ENCODE measurements at regions not wholly inside any gene's neighbourhood (a gene's known extent, or its start where the extent isn't known, plus 50 kb on each side); places are given as distances from the start of the nearest gene placed in this dataset.
"Not testable (repeated sequence)": the region's sequence is repeated elsewhere in the genome, so short reads cannot be mapped to it uniquely, and the experiment has no call there.

- DNase-seq (ENCODE audit: low read depth, low spot score) = no peak
Observed at GRCh38 chr12:30357766-30358490, 337.7 kb downstream of the IPO8 start.

- DNase-seq (ENCODE audit: low read depth, low spot score) = no peak
Observed at GRCh38 chr12:30345744-30346471, 349.8 kb downstream of the IPO8 start.

GRCh38 chr12:30330565-30330964 is 365.1 kb downstream of the IPO8 start:
- no peak for DNase-seq (ENCODE audit: low read depth, low spot score)

- no peak for DNase-seq (ENCODE audit: low read depth, low spot score)
Observed at GRCh38 chr12:30329281-30329680, 366.4 kb downstream of the IPO8 start.

GRCh38 chr12:30323008-30323407 is 372.7 kb downstream of the IPO8 start:
- no peak for DNase-seq (ENCODE audit: low read depth, low spot score)

GRCh38 chr12:30320561-30320960 is 375.1 kb downstream of the IPO8 start:
- no peak for DNase-seq (ENCODE audit: low read depth, low spot score)

- no peak for DNase-seq (ENCODE audit: low read depth, low spot score)
Observed at GRCh38 chr12:30314506-30315100, 381.1 kb downstream of the IPO8 start.

- DNase-seq (ENCODE audit: low read depth, low spot score) = no peak
Observed at GRCh38 chr12:30308010-30308717, 387.5 kb downstream of the IPO8 start.

- no peak for DNase-seq (ENCODE audit: low read depth, low spot score)
Observed at GRCh38 chr12:30304528-30304927, 391.1 kb downstream of the IPO8 start.

GRCh38 chr12:30301291-30301690 is 394.4 kb downstream of the IPO8 start:
- no peak for DNase-seq (ENCODE audit: low read depth, low spot score)

- DNase-seq (ENCODE audit: low read depth, low spot score) = no peak
Observed at GRCh38 chr12:30296486-30296885, 399.2 kb downstream of the IPO8 start.

GRCh38 chr12:30286345-30286926 is 409.2 kb downstream of the IPO8 start:
- DNase-seq (ENCODE audit: low read depth, low spot score) = no peak

GRCh38 chr12:30278401-30278800 is 417.3 kb downstream of the IPO8 start:
- DNase-seq (ENCODE audit: low read depth, low spot score) = no peak

- DNase-seq (ENCODE audit: low read depth, low spot score) = not testable (repeated sequence)
Observed at GRCh38 chr12:30272515-30272914, 423.2 kb downstream of the IPO8 start.

GRCh38 chr12:30269496-30269895 is 426.2 kb downstream of the IPO8 start:
- no peak for DNase-seq (ENCODE audit: low read depth, low spot score)

- no peak for DNase-seq (ENCODE audit: low read depth, low spot score)
Observed at GRCh38 chr12:30268041-30268440, 427.6 kb downstream of the IPO8 start.

GRCh38 chr12:30263434-30263833 is 432.2 kb downstream of the IPO8 start:
- DNase-seq (ENCODE audit: low read depth, low spot score) = no peak

- no peak for DNase-seq (ENCODE audit: low read depth, low spot score)
Observed at GRCh38 chr12:30257618-30258017, 438.1 kb downstream of the IPO8 start.

- DNase-seq (ENCODE audit: low read depth, low spot score) = no peak
Observed at GRCh38 chr12:30251546-30251945, 444.1 kb downstream of the IPO8 start.

- DNase-seq (ENCODE audit: low read depth, low spot score) = no peak
Observed at GRCh38 chr12:30243426-30243825, 452.2 kb downstream of the IPO8 start.

- DNase-seq (ENCODE audit: low read depth, low spot score) = no peak
Observed at GRCh38 chr12:30219047-30219446, 435.3 kb upstream of the TMTC1 start.

GRCh38 chr12:30218073-30218472 is 434.3 kb upstream of the TMTC1 start:
- DNase-seq (ENCODE audit: low read depth, low spot score) = no peak

All from iPS DF 19.7 (cell line).